Mesodermal cell (in vitro differentiated cells): ENCODE measurements at regions not wholly inside any gene's neighbourhood (a gene's known extent, or its start where the extent isn't known, plus 50 kb on each side); places are given as distances from the start of the nearest gene placed in this dataset.

Experiments
- H3K27ac ChIP-seq: 2 replicates; pipeline ENCODE4 v1.7.0; 2013; ENCODE audit warnings: mild to moderate bottlenecking, low read depth, low read length, moderate library complexity; ENCODE audit not compliant: severe bottlenecking
- H3K36me3 ChIP-seq: 2 replicates; pipeline ENCODE4 v1.7.1; 2013; ENCODE audit warnings: mild to moderate bottlenecking, low read length, moderate library complexity; ENCODE audit not compliant: control insufficient read depth, insufficient read depth
- H3K4me1 ChIP-seq: one replicate; pipeline ENCODE4 v1.7.1; 2013; ENCODE audit warnings: mild to moderate bottlenecking, low read length; ENCODE audit not compliant: insufficient read depth, control insufficient read depth, poor library complexity, severe bottlenecking
- H3K4me3 ChIP-seq: 2 replicates; pipeline ENCODE4 v1.7.0; 2013; ENCODE audit warnings: low read length, control low read depth, mild to moderate bottlenecking; ENCODE audit not compliant: insufficient read depth, poor library complexity, severe bottlenecking; ENCODE audit errors: extremely low read depth
- H3K9me3 ChIP-seq: 2 replicates; pipeline ENCODE4 v1.7.1; 2013; ENCODE audit warnings: mild to moderate bottlenecking, low read length, moderate library complexity; ENCODE audit not compliant: control insufficient read depth
- WGBS, 2 experiments: methylation state at CpG; one replicate each; pipeline ENCODE4 v1.1.5; 2013; ENCODE audit warnings: missing lambda C conversion rate in 2 of 2; ENCODE audit not compliant: insufficient coverage in 2 of 2; 5-methylcytosine and 5-hydroxymethylcytosine counted together

DNA sequence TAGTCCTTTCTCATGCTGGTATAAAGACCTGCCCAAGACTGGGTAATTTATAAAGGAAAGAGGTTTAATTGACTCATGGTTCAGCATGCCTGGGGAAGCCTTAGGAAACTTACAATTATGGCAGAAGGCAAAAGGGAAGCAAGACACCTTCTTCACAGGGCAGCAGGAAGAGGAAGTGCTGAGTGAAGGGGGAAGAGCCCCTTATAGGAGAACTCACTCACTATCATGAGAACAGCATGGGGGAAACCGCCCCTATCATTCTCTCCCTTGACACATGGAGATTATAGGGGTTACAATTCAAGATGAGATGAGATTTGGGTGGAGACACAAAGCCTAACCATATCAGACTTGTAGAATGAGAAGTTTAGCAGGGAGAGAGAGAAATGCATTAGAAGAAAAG, 373.3 kb upstream of the DIAPH2 start:
- Histone ChIP-seq H3K4me1 (no peaks in the 10 kb centered on the region), H3K36me3 (no peaks in the 10 kb centered on the region), H3K4me3 (no peak overlapping the region), H3K9me3 (no peaks in the 10 kb centered on the region), H3K27ac (no peak overlapping the region)
- no CpG with 5 or more reads among the region's 1 CpG for WGBS, 2 experiments

DNA sequence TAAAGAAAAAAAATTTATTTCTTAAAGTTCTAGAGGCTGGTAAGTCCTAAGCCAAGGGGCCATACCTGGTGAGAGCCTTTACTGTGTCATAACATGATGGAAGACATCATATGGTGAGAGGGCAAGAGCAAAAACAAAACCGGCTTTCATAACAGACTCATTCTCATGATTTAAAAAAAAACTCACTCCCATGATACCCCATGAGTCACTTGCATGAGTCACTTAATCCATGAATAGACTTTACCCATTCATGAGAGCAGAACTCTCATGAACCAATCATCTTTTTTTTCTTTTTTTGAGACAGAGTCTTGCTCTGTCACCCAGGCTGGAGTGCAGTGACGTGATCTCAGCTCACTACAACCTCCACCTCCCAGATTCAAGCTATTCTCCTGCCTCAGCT, 369.7 kb upstream of the DIAPH2 start:
- no peak overlapping the region for H3K27ac ChIP-seq
- H3K4me3 ChIP-seq: no peak overlapping the region
- H3K36me3 ChIP-seq: no peaks in the 10 kb centered on the region
- no peaks in the 10 kb centered on the region for H3K4me1 ChIP-seq
- 80% methylated on average over 1 of the region's 2 CpGs; no CpG with 5 or more reads in 1 of the 2 experiments for WGBS, 2 experiments
- H3K9me3 ChIP-seq: no peaks in the 10 kb centered on the region

- no peaks in the 10 kb centered on the region for H3K36me3 ChIP-seq
- H3K27ac ChIP-seq: no peak overlapping the region
- H3K4me1 ChIP-seq: no peaks in the 10 kb centered on the region
- no peaks in the 10 kb centered on the region for H3K9me3 ChIP-seq
- 82% methylated on average over 2 of the region's 3 CpGs; no CpG with 5 or more reads in 1 of the 2 experiments for WGBS, 2 experiments
- no peak overlapping the region for H3K4me3 ChIP-seq
Observed at GRCh38 chrX:96361844-96362243, 322.8 kb upstream of the DIAPH2 start.

DNA sequence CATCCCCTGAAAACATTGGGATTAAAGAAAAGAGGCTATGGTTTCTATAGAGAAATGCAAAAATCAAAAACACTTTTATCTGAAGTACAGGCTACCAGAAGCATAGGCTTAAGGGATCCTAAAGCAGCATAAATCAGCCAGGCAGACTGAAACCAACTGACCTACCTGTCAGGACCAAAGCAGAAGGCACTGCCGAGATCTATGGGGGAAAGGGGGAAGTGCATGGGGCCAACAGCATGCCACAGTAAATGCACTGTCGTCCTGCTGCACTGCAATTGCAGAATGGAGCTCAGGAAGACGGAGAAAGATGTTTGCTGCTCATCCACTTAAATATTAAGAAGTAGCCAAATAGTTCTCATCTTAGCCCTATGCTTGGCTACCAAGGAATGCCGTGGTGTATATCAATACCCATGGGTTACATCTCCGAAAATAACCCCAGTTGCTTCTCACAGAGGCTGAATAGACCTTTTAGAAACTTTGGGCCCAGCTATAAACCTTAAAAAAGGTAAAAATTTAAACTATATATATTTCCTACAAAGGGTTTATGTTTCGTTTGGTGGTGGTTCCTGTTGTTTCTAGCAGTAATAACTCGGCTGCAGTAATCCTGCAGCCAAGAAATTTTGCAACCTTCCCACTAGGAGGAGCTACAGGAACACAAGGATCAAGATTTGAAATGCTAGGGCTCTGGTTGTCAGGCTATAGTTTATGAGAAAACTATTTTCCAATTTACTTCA, 312.2 kb upstream of the DIAPH2 start:
- Histone ChIP-seq H3K9me3 (no peaks in the 10 kb centered on the region), H3K36me3 (no peaks in the 10 kb centered on the region), H3K27ac (no peak overlapping the region), H3K4me1 (no peaks in the 10 kb centered on the region), H3K4me3 (no peak overlapping the region)
- WGBS, 2 experiments: 20 to 80% methylated on average over 1 to 2 of the region's 7 CpGs

DNA sequence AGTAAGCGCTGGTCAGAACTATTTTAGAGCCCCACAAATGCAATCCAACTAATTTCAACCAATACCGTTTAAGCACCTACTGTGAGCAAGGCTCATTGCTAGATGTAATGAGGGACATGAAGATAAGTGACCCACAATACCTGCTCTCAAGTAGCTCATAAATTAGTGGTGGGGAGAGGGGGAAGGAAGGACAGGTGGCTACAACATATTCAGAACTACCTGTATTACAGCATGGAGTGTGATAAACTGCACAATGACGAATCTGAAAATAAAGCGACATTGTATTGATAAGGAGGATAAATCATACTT, 311.6 kb upstream of the DIAPH2 start:
- no peak overlapping the region for H3K4me3 ChIP-seq
- no peaks in the 10 kb centered on the region for H3K9me3 ChIP-seq
- no peaks in the 10 kb centered on the region for H3K4me1 ChIP-seq
- H3K36me3 ChIP-seq: no peaks in the 10 kb centered on the region
- H3K27ac ChIP-seq: no peak overlapping the region
- WGBS, 2 experiments: no CpG with 5 or more reads among the region's 4 CpGs

DNA sequence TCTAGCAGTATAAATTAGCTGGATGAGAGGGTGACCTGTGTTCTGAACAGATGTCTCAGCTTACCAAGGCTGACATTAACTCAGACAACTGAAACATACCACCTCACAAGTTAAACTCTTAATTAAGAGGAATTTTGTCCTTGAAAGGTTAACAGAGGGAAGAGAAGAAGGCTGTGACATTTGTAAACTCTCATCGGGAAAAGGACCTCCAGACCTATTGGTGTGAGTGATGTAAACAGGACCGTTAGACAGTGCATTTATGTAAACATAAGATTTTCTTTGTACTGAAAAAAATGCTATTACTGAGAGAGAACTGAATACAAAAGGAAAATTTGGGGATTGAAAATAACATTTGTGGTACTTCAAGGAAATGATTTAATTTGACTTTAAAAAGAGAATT, 308.4 kb upstream of the DIAPH2 start:
- WGBS, 2 experiments: 80% methylated on average over 1 of the region's 2 CpGs; no CpG with 5 or more reads in 1 of the 2 experiments
- Histone ChIP-seq H3K9me3 (no peaks in the 10 kb centered on the region), H3K36me3 (no peaks in the 10 kb centered on the region), H3K4me1 (no peaks in the 10 kb centered on the region), H3K4me3 (no peak overlapping the region), H3K27ac (no peak overlapping the region)

- WGBS, 2 experiments: no CpG with 5 or more reads among the region's 1 CpG
- Histone ChIP-seq H3K9me3 (no peaks in the 10 kb centered on the region), H3K4me1 (no peaks in the 10 kb centered on the region)
Observed at GRCh38 chrX:96379951-96380350, 304.7 kb upstream of the DIAPH2 start.

DNA sequence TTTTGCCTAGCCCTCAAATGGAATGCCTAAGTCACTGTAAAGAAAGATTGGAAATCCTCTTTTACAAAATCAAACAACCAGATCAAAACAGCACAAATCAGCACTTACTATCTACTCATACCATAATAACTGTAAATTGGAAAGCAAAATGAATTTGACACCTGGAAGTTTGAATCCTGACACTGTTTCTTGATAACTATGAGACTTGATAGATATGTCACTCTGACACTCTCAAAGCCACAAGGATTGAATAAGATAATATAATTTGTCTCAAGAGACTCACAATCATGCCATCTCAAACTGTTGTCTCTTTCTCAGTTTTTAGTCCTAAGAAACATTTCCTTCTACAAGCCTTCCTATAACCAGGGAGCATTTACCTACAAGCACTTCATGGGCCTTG, 302.6 kb upstream of the DIAPH2 start:
- Histone ChIP-seq H3K9me3 (no peaks in the 10 kb centered on the region), H3K4me3 (no peak overlapping the region), H3K4me1 (no peaks in the 10 kb centered on the region), H3K36me3 (no peaks in the 10 kb centered on the region), H3K27ac (no peak overlapping the region)

More at GRCh38 chrX:96379951-96380350, 304.7 kb upstream of the DIAPH2 start:
- no peak overlapping the region for H3K27ac ChIP-seq
- H3K4me3 ChIP-seq: no peak overlapping the region
- no peaks in the 10 kb centered on the region for H3K36me3 ChIP-seq

DNA sequence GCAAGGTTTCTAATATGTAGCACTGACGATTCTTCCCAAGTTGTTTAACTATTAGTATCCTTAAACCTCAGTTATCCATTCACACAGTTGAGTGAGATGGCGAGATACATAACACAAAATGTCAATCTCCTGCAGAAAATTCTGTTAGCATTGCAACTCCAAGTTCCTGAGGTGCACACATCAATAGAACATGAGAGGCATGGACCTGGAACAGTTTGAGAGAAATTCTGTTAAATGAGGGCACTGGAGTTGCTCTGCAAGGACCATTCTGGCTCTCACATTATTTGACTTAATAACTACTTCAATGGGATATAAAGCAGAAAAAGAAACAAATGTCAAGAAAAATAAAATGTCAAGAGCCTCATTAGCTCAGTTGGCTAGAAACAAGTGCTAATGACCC, 301.2 kb upstream of the DIAPH2 start:
- no peaks in the 10 kb centered on the region for H3K36me3 ChIP-seq
- no CpG with 5 or more reads among the region's 2 CpGs for WGBS, 2 experiments
- H3K9me3 ChIP-seq: no peaks in the 10 kb centered on the region
- no peak overlapping the region for H3K4me3 ChIP-seq
- no peak overlapping the region for H3K27ac ChIP-seq
- H3K4me1 ChIP-seq: no peaks in the 10 kb centered on the region

DNA sequence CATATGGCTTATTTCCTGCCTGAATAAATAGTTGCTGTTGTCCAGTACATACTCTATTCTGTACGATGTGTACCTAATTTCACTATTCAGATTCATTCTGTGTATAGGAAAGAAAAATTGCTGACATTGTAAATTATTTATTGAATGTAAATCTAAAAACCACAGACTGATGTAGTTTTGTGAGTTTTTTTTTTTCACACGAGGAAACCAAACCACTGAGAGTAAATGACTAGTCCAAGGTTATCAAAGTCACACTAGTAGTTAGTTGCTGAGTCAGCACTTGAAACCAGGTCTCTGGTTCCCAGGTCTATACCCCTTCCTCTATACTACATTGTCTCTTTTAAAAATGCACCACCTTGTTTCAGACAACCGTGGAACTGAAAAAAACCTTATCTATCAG, 298.3 kb upstream of the DIAPH2 start:
- no peak overlapping the region for H3K27ac ChIP-seq
- no peaks in the 10 kb centered on the region for H3K4me1 ChIP-seq
- no CpG with 5 or more reads among the region's 3 CpGs for whole genome bisulfite sequencing, 2 experiments
- H3K9me3 ChIP-seq: no peaks in the 10 kb centered on the region
- H3K4me3 ChIP-seq: no peak overlapping the region
- H3K36me3 ChIP-seq: no peaks in the 10 kb centered on the region

DNA sequence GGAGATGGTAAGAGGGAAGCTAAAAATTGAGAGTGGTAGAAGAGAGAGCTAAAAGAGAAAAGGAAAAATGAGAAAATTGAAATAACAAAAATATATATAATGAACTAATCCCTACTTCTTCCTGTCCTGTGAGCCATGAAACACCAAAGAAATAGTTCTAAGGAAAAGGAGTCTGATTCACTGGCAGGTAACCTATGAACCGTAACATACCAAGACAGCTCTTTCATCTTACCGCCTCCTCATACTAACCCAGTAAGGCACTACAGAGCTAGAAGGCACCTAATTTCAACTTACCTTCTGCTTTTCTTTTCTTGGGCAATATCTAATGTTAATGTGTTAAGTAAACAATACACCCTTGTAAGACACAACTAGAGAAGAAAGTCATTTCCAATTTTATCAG, 297.7 kb upstream of the DIAPH2 start:
- Histone ChIP-seq H3K4me1 (no peaks in the 10 kb centered on the region), H3K36me3 (no peaks in the 10 kb centered on the region), H3K27ac (no peak overlapping the region), H3K4me3 (no peak overlapping the region), H3K9me3 (no peaks in the 10 kb centered on the region)
- WGBS, 2 experiments: no CpG with 5 or more reads among the region's 2 CpGs
